ENCODE measurements at regions not wholly inside any gene's neighbourhood (a gene's known extent, or its start where the extent isn't known, plus 50 kb on each side); places are given as distances from the start of the nearest gene placed in this dataset.

DNA sequence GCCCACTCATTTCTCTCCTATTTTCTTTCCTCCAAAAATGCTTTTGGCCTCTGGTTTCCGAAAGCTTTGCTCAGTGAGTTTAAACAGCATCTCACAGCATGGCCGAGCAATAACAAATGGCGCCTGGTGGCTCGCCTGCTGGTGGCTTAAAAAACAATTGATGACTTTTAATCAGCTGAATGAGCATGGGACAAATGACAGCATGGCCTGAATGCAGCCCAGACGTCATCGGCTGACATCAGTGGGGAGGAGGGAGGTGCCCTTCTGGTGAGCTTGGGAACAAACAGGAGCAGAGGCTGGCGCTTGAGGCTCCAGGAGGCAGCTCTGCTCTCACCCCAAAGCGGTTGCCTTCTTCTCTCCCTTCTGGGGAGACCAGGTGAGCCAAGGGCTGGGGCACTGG lies 286.4 kb downstream of the BCOR start:
- no peak for DNase-seq (ENCODE audit: low spot score)

DNA sequence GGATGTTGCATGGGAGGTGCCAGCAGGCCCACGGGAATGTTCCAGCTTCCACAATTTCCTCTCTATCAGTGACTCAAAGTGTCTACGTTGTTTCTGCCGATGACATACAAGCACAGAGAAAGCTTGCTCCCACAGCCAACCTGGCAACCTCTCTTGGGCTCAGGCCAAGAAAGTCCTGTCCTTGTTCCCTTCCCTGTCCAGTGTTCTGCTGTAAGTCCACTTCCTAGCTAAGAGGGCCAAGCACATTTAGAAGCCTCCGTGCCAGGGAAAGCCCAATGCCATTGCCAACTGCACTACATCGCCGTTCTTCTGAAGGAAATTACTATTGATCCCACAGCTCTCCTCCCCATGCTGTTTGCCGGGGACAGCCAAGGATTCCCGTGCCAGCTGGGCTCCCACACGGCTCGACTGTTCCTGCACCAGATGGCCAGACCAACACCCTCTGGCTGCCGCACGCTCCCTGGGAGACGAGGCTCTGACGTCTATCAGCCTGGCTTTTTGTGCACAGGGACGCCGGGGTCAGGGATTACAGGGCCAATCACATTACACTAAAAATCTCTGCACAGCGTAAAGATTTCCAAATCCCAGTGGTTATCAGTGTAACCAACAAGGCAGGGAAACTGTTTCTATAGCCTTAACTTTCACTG lies 284.0 kb downstream of the BCOR start:
- TF ChIP-seq, protein P1, sequence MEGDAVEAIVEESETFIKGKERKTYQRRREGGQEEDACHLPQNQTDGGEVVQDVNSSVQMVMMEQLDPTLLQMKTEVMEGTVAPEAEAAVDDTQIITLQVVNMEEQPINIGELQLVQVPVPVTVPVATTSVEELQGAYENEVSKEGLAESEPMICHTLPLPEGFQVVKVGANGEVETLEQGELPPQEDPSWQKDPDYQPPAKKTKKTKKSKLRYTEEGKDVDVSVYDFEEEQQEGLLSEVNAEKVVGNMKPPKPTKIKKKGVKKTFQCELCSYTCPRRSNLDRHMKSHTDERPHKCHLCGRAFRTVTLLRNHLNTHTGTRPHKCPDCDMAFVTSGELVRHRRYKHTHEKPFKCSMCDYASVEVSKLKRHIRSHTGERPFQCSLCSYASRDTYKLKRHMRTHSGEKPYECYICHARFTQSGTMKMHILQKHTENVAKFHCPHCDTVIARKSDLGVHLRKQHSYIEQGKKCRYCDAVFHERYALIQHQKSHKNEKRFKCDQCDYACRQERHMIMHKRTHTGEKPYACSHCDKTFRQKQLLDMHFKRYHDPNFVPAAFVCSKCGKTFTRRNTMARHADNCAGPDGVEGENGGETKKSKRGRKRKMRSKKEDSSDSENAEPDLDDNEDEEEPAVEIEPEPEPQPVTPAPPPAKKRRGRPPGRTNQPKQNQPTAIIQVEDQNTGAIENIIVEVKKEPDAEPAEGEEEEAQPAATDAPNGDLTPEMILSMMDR (IDR thresholded peaks at IDR 0.05; ENCODE audit: extremely low read depth, missing control alignments) = no peak
- no peak for DNase-seq (ENCODE audit: low spot score)

More for the DNA sequence above, 286.4 kb downstream of the BCOR start:
- TF ChIP-seq, protein P1 (IDR thresholded peaks at IDR 0.05; ENCODE audit: extremely low read depth, missing control alignments) = no peak

DNA sequence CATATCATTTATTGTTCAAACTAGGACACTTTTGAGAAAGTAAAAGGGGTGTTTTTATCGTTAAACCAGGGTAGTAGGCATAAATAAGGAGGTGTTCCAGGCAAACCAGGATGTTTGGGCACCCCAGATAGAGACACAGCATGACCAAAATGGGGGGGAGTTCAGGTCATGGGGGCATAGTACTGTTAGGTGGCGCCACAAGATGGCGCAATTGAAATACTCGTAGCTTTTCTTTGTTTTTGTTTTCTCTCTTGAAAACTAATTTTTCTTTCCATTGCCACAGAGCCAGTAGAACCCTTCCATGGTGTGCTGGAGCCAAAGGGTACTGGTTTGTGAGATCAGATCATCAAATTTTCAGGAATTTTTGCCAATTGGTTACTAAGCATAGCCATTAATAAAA lies 283.4 kb downstream of the BCOR start:
- DNase-seq (ENCODE audit: low spot score) = peak; percentile 41
- TF ChIP-seq, protein P1 (IDR thresholded peaks at IDR 0.05; ENCODE audit: extremely low read depth, missing control alignments) = peak; percentile 41

DNA sequence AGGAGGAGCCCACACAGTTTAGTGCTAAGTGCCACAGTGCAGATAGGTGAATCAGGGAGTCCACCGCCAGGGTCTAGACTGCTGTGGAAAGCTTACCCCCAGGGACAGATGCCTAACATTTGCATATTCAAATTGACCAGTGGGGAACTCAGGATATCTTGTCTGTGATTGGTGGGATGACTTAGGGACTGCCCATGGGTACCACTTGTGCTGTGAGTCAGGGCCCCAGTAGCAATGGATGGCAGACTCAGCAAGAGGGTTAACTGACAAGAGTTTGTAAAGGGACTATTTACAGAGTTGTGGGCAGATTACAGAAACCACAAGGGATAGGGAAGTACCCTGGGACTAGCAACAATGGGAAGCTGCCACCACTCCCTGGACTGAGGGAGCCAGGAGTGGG lies 282.1 kb downstream of the BCOR start:
- peak; percentile 34 for DNase-seq (ENCODE audit: low spot score)
- TF ChIP-seq, protein P1 (IDR thresholded peaks at IDR 0.05; ENCODE audit: extremely low read depth, missing control alignments) = no peak

DNA sequence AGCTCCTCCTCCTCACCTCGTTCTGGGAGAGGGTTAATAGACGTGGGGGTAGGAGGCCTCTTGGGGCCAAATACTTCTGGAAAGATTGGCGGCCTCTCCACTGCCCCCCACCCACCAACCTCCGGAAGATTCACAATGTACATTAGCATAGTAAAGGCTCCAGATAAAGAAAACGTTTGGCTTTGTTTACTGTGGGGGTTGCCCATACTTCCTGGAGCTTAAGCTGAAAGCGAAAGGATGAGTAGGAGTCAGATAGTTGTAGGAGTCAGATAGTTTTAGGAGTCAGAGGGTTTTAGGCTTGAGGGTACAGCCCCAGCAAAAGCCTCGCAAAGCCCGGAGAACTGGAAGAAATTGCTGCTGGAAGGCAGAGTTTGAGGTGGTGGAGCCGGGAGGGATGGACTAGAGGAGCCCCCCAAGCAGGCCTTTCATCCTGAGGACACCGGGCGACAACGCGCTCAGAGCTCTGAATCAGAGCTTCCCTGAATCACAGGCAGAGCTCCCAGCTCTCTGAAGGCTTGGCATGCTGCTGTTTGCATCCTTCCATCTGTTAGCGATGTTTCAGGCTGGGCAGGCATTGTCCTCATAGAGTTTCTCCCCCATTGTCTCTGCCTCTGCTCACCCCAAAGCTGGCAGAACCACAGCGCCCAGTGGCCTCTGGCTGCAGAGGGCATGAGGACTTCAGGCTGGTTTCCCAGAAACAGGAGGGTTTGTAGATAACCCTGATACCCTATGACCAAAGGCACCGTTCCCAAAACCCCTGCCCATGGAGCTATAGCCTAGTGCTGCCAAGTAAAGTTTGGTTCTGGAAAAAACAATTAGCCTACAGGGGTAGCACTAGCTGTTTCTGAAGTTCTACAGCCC lies 280.7 kb downstream of the BCOR start:
- TF ChIP-seq, protein P1 (IDR thresholded peaks at IDR 0.05; ENCODE audit: extremely low read depth, missing control alignments) = no peak
- no peak for DNase-seq (ENCODE audit: low spot score)

DNA sequence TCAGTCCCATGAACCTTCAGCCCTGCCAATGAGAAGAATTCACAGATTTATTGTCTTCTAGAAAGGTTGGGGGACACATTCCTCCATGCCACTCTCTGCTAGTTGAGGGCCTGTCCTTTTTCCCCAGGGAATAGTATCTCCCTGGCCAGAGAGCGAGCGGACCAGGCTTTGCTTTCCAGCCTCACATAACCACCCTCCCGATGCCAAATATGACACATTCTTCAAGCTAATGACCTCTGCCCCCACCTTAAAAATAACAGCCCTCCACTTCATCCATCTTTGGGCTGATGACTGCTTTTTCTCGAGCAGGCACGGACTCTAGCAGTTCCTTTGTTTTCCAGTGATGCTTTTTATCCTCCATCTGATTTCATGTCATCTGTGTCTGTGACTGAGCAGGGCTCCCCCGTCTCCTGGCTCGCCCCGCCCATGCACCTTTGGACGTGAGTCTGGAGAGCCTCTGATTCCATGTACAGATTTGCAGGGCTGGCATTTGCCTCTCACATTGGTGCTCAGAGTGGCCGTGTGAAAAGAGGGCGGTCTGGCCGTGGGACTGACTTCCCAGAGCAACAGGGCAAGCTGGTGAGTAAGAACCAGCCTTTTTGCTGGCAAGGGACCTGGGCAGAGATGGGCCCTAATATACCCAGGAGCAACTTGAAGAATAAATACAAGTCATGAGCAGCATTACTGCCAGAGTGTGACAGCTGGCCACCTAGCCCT lies 279.8 kb downstream of the BCOR start:
- DNase-seq (ENCODE audit: low spot score) = no peak
- TF ChIP-seq, protein P1 (IDR thresholded peaks at IDR 0.05; ENCODE audit: extremely low read depth, missing control alignments) = no peak

DNA sequence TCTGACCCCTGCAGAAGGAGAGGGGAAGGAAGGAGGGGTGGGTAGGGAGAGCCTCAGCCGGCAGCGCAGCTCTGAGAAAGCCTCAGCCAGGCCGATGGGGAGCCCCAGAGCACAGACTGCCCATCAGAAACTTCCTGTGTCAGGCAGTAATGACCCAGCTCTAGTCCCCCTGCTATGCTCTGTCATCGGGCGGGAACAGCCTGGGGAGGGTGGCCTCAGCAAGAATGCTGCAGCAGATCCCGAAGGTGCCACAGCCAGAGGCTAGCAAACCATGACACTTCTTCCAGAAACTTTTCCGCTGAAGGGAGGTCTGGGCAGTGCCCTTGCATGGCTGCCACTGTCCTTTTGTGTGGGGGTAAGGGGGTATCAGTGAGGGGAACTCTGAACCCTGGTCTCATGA lies 279.0 kb downstream of the BCOR start:
- DNase-seq (ENCODE audit: low spot score) = no peak
- TF ChIP-seq, protein P1 (IDR thresholded peaks at IDR 0.05; ENCODE audit: extremely low read depth, missing control alignments) = no peak
